K562 (cell line): ENCODE measurements at regions not wholly inside any gene's neighbourhood (a gene's known extent, or its start where the extent isn't known, plus 50 kb on each side); places are given as distances from the start of the nearest gene placed in this dataset.

ENCODE experiments used
- JUND ChIP-seq, 2 experiments: IDR thresholded peaks; 2 replicates in 1 of 2; 3 replicates in 1 of 2; pipeline ENCODE4 v1.6.1; 2011; ENCODE audit warnings: borderline replicate concordance in 2 of 2, low read depth in 2 of 2, low read length in 2 of 2, improper control_type of control experiment in 1 of 2, missing biosample characterization in 1 of 2, missing genetic modification characterization in 1 of 2, missing genetic modification reagents in 1 of 2
- TF ChIP-seq, protein P1 (sequence below), 3 experiments: IDR thresholded peaks in 2 of 3; conservative IDR thresholded peaks in 1 of 3; 2 replicates each; pipeline ENCODE4 v1.5.1; 2011 to 2012; ENCODE audit warnings: low read length in 3 of 3, mild to moderate bottlenecking in 3 of 3, control low read depth in 2 of 3, improper control_type of control experiment in 1 of 3, inconsistent platforms in 1 of 3, low read depth in 1 of 3, mixed read lengths in 1 of 3, moderate library complexity in 1 of 3; ENCODE audit not compliant: insufficient read depth in 2 of 3

DNA sequence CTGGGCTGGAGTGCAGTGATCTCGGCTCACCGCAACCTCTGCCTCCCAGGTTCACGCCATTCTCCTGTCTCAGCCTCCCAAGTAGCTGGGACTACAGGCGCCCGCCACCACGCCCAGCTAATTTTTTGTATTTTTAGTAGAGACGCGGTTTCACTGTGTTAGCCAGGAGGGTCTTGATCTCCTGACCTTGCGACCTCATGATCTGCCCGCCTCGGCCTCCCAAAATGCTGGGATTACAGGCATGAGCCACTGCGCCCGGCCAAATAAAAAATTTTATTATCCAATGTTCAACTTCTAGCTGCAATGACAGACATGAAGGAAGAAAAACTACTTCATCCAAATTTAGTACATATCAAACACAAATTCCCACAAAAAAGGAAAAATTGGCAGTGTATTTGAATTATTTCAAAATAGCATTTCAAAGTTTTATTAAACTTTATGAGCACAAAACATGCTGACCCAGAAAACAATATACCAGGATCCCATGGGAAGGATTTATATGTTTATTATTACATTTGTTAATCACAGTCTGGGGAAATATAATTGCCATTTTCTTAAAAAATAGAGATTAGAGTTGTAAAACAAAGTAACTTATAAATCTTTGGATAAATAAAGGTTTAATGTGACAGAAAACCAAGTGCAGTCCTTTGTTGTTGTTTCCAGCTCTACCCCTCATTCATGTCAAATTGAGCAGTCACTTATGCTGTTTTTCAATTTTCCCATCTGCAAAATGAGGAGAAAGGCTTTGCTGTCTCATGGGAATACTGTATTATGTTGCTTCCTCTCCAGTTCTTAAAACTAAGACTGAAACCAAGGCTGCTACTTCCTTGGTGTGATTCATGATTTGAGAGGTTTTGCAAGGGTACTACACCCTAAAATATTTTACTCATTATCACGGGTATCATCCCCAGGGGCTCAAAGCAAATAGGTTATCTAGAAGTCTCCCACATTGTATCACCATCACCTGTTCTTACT, 155.2 kb upstream of the AVPR1A start:
- TF ChIP-seq, protein P1, sequence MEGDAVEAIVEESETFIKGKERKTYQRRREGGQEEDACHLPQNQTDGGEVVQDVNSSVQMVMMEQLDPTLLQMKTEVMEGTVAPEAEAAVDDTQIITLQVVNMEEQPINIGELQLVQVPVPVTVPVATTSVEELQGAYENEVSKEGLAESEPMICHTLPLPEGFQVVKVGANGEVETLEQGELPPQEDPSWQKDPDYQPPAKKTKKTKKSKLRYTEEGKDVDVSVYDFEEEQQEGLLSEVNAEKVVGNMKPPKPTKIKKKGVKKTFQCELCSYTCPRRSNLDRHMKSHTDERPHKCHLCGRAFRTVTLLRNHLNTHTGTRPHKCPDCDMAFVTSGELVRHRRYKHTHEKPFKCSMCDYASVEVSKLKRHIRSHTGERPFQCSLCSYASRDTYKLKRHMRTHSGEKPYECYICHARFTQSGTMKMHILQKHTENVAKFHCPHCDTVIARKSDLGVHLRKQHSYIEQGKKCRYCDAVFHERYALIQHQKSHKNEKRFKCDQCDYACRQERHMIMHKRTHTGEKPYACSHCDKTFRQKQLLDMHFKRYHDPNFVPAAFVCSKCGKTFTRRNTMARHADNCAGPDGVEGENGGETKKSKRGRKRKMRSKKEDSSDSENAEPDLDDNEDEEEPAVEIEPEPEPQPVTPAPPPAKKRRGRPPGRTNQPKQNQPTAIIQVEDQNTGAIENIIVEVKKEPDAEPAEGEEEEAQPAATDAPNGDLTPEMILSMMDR (IDR thresholded peaks at IDR 0.05 in 2 of 3, conservative IDR thresholded peaks at IDR 0.05 in 1 of 3; ENCODE audit: insufficient read depth in 2 of 3, low read depth in 1 of 3, low read length in 3 of 3), result no peak
- TF ChIP-seq JUND (IDR thresholded peaks at IDR 0.05; ENCODE audit: borderline replicate concordance, low read depth, low read length) (no peak), JUND (tag; IDR thresholded peaks at IDR 0.05; ENCODE audit: borderline replicate concordance, low read depth, low read length) (no peak)
